ENCODE measurements at regions not wholly inside any gene's neighbourhood (a gene's known extent, or its start where the extent isn't known, plus 50 kb on each side); places are given as distances from the start of the nearest gene placed in this dataset.

- no peak for TF ChIP-seq CTCF (IDR thresholded peaks at IDR 0.05)
- no peak for TF ChIP-seq FOXJ3 (CRISPR knock-in tag; IDR thresholded peaks at IDR 0.05; ENCODE audit: borderline replicate concordance)
- TF ChIP-seq USF2 (CRISPR knock-in tag; IDR thresholded peaks at IDR 0.05) = no peak
- TF ChIP-seq ZNF512 (CRISPR knock-in tag; IDR thresholded peaks at IDR 0.05; ENCODE audit: borderline replicate concordance) = no peak
- TF ChIP-seq ZNF263 (CRISPR knock-in tag; IDR thresholded peaks at IDR 0.05; ENCODE audit: low read depth) = no peak
- TF ChIP-seq SMAD3 (CRISPR knock-in tag; IDR thresholded peaks at IDR 0.05; ENCODE audit: borderline replicate concordance) = no peak
- no peak for TF ChIP-seq GRHL2 (CRISPR knock-in tag; IDR thresholded peaks at IDR 0.05; ENCODE audit: insufficient replicate concordance, severe bottlenecking)
- no peak for TF ChIP-seq GABPB1 (CRISPR knock-in tag; IDR thresholded peaks at IDR 0.05)
- no peak for TF ChIP-seq ZNF121 (CRISPR knock-in tag; IDR thresholded peaks at IDR 0.05)
Measured at GRCh38 chr13:30149248-30149647, 158.1 kb downstream of the KATNAL1 start.
